WTC11 (cell line): ENCODE measurements at regions not wholly inside any gene's neighbourhood (a gene's known extent, or its start where the extent isn't known, plus 50 kb on each side); places are given as distances from the start of the nearest gene placed in this dataset.

ENCODE experiments used
- ATAC-seq: fragments of 200-7000 bp; cut with Tn5 transposase; 2 replicates; pipeline ENCODE4 v1.10.0; 2021; ENCODE audit warnings: mild to moderate bottlenecking, moderate library complexity
- CTCF ChIA-PET: fragments of 300-600 bp; sonication (Branson Sonifier 250); formaldehyde crosslinking; loops from one replicate; lab custom pipeline; 2021; ENCODE audit warnings: antibody characterized with exemption; lab: Charles Lee
- POLR2A ChIA-PET: fragments of 350-600 bp; sonication (Branson Sonifier 250); formaldehyde crosslinking; loops from one replicate; lab custom pipeline; 2021; ENCODE audit warnings: antibody characterized with exemption; lab: Charles Lee
- DNase-seq: peaks from one replicate; pipeline ENCODE4 v3.0.0; 2021; ENCODE audit warnings: low spot score
- H3K27ac Mint-ChIP-seq: 2 replicates; pipeline ENCODE4 v1.8.0; 2021; ENCODE audit warnings: mixed read lengths
- H3K27me3 Mint-ChIP-seq: 2 replicates; pipeline ENCODE4 v1.8.0; 2021; ENCODE audit warnings: low read depth, mild to moderate bottlenecking, moderate library complexity, mixed read lengths
- H3K36me3 Mint-ChIP-seq: 2 replicates; pipeline ENCODE4 v1.8.0; 2021; ENCODE audit warnings: mixed read lengths
- H3K4me1 Mint-ChIP-seq: 2 replicates; pipeline ENCODE4 v1.8.0; 2022; ENCODE audit warnings: mixed read lengths
- H3K4me3 Mint-ChIP-seq: 2 replicates; pipeline ENCODE4 v1.8.0; 2021; ENCODE audit warnings: mild to moderate bottlenecking, moderate library complexity, mixed read lengths
- H3K9me3 Mint-ChIP-seq: 2 replicates; pipeline ENCODE4 v1.8.0; 2021; ENCODE audit warnings: mixed read lengths
- CBFB ChIP-seq: sonication (generic); formaldehyde crosslinking; IDR thresholded peaks from 2 replicates; pipeline ENCODE4 v1.8.1; 2022; ENCODE audit warnings: mild to moderate bottlenecking, low read depth, missing genetic modification reagents
- CREB1 ChIP-seq: sonication (generic); formaldehyde crosslinking; IDR thresholded peaks from 2 replicates; pipeline ENCODE4 v1.8.0; 2023; ENCODE audit warnings: mild to moderate bottlenecking, missing genetic modification reagents
- ESRRA ChIP-seq: sonication (generic); formaldehyde crosslinking; IDR thresholded peaks from 2 replicates; pipeline ENCODE4 v1.8.1; 2022; ENCODE audit warnings: mild to moderate bottlenecking, missing genetic modification reagents, borderline replicate concordance
- GABPB1 ChIP-seq: sonication (generic); formaldehyde crosslinking; IDR thresholded peaks from 2 replicates; pipeline ENCODE4 v1.8.1; 2023; ENCODE audit warnings: mild to moderate bottlenecking, missing genetic modification reagents
- GRHL2 ChIP-seq: fragments of 250-450 bp; sonication (Bioruptor Pico); IDR thresholded peaks from 2 replicates; pipeline ENCODE4 v1.8.0; 2022; ENCODE audit warnings: mild to moderate bottlenecking, moderate library complexity; ENCODE audit not compliant: insufficient replicate concordance, severe bottlenecking
- MXD4 ChIP-seq: fragments of 250-450 bp; sonication (Bioruptor Pico); IDR thresholded peaks from 2 replicates; pipeline ENCODE4 v1.8.0; 2021; ENCODE audit warnings: mild to moderate bottlenecking, moderate library complexity, borderline replicate concordance
- MYBL2 ChIP-seq: sonication (generic); formaldehyde crosslinking; IDR thresholded peaks from 2 replicates; pipeline ENCODE4 v1.8.1; 2023; ENCODE audit warnings: mild to moderate bottlenecking, moderate library complexity, missing genetic modification reagents
- OVOL2 ChIP-seq: fragments of 250-450 bp; sonication (Bioruptor Pico); IDR thresholded peaks from 2 replicates; pipeline ENCODE4 v1.9.0; 2021; ENCODE audit warnings: mild to moderate bottlenecking, borderline replicate concordance
- PRRX2 ChIP-seq: fragments of 250-450 bp; sonication (Bioruptor Pico); IDR thresholded peaks from 2 replicates; pipeline ENCODE4 v1.8.0; 2021; ENCODE audit warnings: mild to moderate bottlenecking
- TCF7 ChIP-seq: sonication (generic); formaldehyde crosslinking; IDR thresholded peaks from 2 replicates; pipeline ENCODE4 v1.8.0; 2022; ENCODE audit warnings: mild to moderate bottlenecking, low read depth, missing genetic modification reagents, moderate library complexity
- TEAD1 ChIP-seq: sonication (generic); formaldehyde crosslinking; IDR thresholded peaks from 2 replicates; pipeline ENCODE4 v1.8.0; 2022; ENCODE audit warnings: mild to moderate bottlenecking, missing genetic modification reagents
- TEAD4 ChIP-seq: sonication (generic); formaldehyde crosslinking; IDR thresholded peaks from 2 replicates; pipeline ENCODE4 v1.8.0; 2022; ENCODE audit warnings: mild to moderate bottlenecking, missing genetic modification reagents
- ZNF121 ChIP-seq: sonication (generic); formaldehyde crosslinking; IDR thresholded peaks from 2 replicates; pipeline ENCODE4 v1.8.0; 2023; ENCODE audit warnings: missing genetic modification reagents
- ZNF219 ChIP-seq: sonication (generic); formaldehyde crosslinking; IDR thresholded peaks from 2 replicates; pipeline ENCODE4 v1.8.0; 2023; ENCODE audit warnings: missing genetic modification reagents, mild to moderate bottlenecking, borderline replicate concordance
- ZNF396 ChIP-seq: fragments of 250-450 bp; sonication (Bioruptor Pico); IDR thresholded peaks from 2 replicates; pipeline ENCODE4 v1.8.0; 2021; ENCODE audit warnings: mild to moderate bottlenecking, moderate library complexity, borderline replicate concordance
- ZNF416 ChIP-seq: fragments of 250-450 bp; sonication (Bioruptor Pico); IDR thresholded peaks from 2 replicates; pipeline ENCODE4 v1.9.0; 2021; ENCODE audit warnings: mild to moderate bottlenecking, inconsistent platforms
- TF ChIP-seq, protein P1 (sequence below): fragments of 250-450 bp; sonication (Bioruptor Pico); IDR thresholded peaks from 2 replicates; pipeline ENCODE4 v1.9.0; 2021; ENCODE audit warnings: mild to moderate bottlenecking, borderline replicate concordance
- TF ChIP-seq, protein P2 (sequence below): sonication (generic); formaldehyde crosslinking; IDR thresholded peaks from 2 replicates; pipeline ENCODE4 v1.8.1; 2023; ENCODE audit warnings: mild to moderate bottlenecking, missing genetic modification reagents
- TF ChIP-seq, protein P3 (sequence below): sonication (generic); formaldehyde crosslinking; IDR thresholded peaks from 2 replicates; pipeline ENCODE4 v1.8.0; 2023; ENCODE audit warnings: missing genetic modification reagents
- TF ChIP-seq, protein P4 (sequence below): sonication (generic); formaldehyde crosslinking; IDR thresholded peaks from 2 replicates; pipeline ENCODE4 v1.8.1; 2022; ENCODE audit warnings: missing genetic modification reagents, borderline replicate concordance
- TF ChIP-seq, protein P5 (sequence below): fragments of 250-450 bp; sonication (Bioruptor Pico); IDR thresholded peaks from 2 replicates; pipeline ENCODE4 v2.1.2; 2022; ENCODE audit warnings: mild to moderate bottlenecking, moderate library complexity
- TF ChIP-seq, protein P6 (sequence below): sonication (generic); formaldehyde crosslinking; IDR thresholded peaks from 2 replicates; pipeline ENCODE4 v1.8.1; 2023; ENCODE audit warnings: mild to moderate bottlenecking, missing genetic modification reagents, moderate library complexity
- TF ChIP-seq, protein P7 (sequence below): sonication (generic); formaldehyde crosslinking; IDR thresholded peaks from 2 replicates; pipeline ENCODE4 v1.8.1; 2022; ENCODE audit warnings: mild to moderate bottlenecking, moderate library complexity, missing genetic modification reagents

DNA sequence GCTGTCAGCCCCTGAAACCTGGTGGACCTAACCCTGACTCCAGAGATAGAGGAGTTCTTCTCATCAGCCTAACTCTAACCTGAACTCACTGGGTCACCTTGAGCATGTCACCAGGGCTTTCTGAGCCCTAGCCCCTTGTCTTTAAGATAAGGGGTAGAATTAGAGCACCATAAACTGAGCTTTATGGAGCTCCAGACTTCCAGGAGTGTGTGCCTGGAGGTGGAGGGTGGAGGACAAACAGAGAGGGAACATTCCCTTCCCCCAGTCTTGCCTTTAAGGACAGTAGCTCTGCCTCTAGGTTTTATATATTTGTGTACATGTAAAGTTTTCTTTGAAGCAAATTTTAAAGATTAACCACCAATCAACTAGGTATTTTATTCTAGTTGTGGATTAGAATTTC is 83.9 kb upstream of the PACRGL start:
- H3K27ac Mint-ChIP-seq: no peak overlapping the region
- H3K4me1 Mint-ChIP-seq: peaks cover 43% of the 10 kb centered on the region
- ChIA-PET CTCF (no interaction called here), POLR2A (no interaction called here)
- no peak for TF ChIP-seq ZNF396
- TF ChIP-seq, protein P1, sequence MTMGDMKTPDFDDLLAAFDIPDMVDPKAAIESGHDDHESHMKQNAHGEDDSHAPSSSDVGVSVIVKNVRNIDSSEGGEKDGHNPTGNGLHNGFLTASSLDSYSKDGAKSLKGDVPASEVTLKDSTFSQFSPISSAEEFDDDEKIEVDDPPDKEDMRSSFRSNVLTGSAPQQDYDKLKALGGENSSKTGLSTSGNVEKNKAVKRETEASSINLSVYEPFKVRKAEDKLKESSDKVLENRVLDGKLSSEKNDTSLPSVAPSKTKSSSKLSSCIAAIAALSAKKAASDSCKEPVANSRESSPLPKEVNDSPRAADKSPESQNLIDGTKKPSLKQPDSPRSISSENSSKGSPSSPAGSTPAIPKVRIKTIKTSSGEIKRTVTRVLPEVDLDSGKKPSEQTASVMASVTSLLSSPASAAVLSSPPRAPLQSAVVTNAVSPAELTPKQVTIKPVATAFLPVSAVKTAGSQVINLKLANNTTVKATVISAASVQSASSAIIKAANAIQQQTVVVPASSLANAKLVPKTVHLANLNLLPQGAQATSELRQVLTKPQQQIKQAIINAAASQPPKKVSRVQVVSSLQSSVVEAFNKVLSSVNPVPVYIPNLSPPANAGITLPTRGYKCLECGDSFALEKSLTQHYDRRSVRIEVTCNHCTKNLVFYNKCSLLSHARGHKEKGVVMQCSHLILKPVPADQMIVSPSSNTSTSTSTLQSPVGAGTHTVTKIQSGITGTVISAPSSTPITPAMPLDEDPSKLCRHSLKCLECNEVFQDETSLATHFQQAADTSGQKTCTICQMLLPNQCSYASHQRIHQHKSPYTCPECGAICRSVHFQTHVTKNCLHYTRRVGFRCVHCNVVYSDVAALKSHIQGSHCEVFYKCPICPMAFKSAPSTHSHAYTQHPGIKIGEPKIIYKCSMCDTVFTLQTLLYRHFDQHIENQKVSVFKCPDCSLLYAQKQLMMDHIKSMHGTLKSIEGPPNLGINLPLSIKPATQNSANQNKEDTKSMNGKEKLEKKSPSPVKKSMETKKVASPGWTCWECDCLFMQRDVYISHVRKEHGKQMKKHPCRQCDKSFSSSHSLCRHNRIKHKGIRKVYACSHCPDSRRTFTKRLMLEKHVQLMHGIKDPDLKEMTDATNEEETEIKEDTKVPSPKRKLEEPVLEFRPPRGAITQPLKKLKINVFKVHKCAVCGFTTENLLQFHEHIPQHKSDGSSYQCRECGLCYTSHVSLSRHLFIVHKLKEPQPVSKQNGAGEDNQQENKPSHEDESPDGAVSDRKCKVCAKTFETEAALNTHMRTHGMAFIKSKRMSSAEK (CRISPR knock-in tag): no peak
- TF ChIP-seq ESRRA: no peak
- no peak for TF ChIP-seq ZNF416 (CRISPR knock-in tag)
- no peak for TF ChIP-seq ZNF121 (CRISPR knock-in tag)
- TF ChIP-seq, protein P2, sequence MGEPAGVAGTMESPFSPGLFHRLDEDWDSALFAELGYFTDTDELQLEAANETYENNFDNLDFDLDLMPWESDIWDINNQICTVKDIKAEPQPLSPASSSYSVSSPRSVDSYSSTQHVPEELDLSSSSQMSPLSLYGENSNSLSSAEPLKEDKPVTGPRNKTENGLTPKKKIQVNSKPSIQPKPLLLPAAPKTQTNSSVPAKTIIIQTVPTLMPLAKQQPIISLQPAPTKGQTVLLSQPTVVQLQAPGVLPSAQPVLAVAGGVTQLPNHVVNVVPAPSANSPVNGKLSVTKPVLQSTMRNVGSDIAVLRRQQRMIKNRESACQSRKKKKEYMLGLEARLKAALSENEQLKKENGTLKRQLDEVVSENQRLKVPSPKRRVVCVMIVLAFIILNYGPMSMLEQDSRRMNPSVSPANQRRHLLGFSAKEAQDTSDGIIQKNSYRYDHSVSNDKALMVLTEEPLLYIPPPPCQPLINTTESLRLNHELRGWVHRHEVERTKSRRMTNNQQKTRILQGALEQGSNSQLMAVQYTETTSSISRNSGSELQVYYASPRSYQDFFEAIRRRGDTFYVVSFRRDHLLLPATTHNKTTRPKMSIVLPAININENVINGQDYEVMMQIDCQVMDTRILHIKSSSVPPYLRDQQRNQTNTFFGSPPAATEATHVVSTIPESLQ (CRISPR knock-in tag): no peak
- TF ChIP-seq, protein P3, sequence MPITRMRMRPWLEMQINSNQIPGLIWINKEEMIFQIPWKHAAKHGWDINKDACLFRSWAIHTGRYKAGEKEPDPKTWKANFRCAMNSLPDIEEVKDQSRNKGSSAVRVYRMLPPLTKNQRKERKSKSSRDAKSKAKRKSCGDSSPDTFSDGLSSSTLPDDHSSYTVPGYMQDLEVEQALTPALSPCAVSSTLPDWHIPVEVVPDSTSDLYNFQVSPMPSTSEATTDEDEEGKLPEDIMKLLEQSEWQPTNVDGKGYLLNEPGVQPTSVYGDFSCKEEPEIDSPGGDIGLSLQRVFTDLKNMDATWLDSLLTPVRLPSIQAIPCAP (CRISPR knock-in tag): no peak
- H3K27me3 Mint-ChIP-seq: no peaks in the 10 kb centered on the region; the same call in 1 of the 2 replicates
- no peak for ATAC-seq
- H3K4me3 Mint-ChIP-seq: no peak overlapping the region
- no peaks in the 10 kb centered on the region for H3K36me3 Mint-ChIP-seq
- H3K9me3 Mint-ChIP-seq: no peaks in the 10 kb centered on the region
- DNase-seq: no peak

DNA sequence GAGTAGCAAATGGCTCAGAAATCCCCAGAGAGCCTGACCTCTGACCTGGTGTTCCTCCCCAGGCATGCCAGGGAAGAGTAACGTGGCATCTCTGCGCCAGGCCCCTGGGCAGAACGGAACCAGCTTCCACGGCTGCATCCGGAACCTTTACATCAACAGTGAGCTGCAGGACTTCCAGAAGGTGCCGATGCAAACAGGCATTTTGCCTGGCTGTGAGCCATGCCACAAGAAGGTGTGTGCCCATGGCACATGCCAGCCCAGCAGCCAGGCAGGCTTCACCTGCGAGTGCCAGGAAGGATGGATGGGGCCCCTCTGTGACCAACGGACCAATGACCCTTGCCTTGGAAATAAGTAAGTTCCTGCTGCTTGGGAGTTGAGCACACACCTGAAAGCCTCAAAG is 83.4 kb upstream of the PACRGL start:
- peaks cover 43% of the 10 kb centered on the region for H3K4me1 Mint-ChIP-seq
- no peak overlapping the region for H3K4me3 Mint-ChIP-seq
- ATAC-seq: no peak
- no peak for DNase-seq
- ChIA-PET CTCF (no interaction called here), POLR2A (no interaction called here)
- H3K27me3 Mint-ChIP-seq: no peaks in the 10 kb centered on the region; the same call in 1 of the 2 replicates
- H3K36me3 Mint-ChIP-seq: no peaks in the 10 kb centered on the region
- no peak overlapping the region for H3K27ac Mint-ChIP-seq
- H3K9me3 Mint-ChIP-seq: no peaks in the 10 kb centered on the region
- TF ChIP-seq ZNF219 (CRISPR knock-in tag): no peak
- TF ChIP-seq MXD4 (CRISPR knock-in tag): no peak
- TF ChIP-seq, protein P4, sequence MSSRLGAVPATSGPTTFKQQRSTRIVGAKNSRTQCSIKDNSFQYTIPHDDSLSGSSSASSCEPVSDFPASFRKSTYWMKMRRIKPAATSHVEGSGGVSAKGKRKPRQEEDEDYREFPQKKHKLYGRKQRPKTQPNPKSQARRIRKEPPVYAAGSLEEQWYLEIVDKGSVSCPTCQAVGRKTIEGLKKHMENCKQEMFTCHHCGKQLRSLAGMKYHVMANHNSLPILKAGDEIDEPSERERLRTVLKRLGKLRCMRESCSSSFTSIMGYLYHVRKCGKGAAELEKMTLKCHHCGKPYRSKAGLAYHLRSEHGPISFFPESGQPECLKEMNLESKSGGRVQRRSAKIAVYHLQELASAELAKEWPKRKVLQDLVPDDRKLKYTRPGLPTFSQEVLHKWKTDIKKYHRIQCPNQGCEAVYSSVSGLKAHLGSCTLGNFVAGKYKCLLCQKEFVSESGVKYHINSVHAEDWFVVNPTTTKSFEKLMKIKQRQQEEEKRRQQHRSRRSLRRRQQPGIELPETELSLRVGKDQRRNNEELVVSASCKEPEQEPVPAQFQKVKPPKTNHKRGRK (CRISPR knock-in tag): no peak
- no peak for TF ChIP-seq CREB1 (CRISPR knock-in tag)
- TF ChIP-seq PRRX2 (CRISPR knock-in tag): no peak
- no peak for TF ChIP-seq MYBL2 (CRISPR knock-in tag)
- TF ChIP-seq TCF7 (CRISPR knock-in tag): no peak
- TF ChIP-seq CBFB (CRISPR knock-in tag): no peak
- TF ChIP-seq TEAD1 (CRISPR knock-in tag): no peak
- TF ChIP-seq TEAD4 (CRISPR knock-in tag): no peak
- TF ChIP-seq, protein P5, sequence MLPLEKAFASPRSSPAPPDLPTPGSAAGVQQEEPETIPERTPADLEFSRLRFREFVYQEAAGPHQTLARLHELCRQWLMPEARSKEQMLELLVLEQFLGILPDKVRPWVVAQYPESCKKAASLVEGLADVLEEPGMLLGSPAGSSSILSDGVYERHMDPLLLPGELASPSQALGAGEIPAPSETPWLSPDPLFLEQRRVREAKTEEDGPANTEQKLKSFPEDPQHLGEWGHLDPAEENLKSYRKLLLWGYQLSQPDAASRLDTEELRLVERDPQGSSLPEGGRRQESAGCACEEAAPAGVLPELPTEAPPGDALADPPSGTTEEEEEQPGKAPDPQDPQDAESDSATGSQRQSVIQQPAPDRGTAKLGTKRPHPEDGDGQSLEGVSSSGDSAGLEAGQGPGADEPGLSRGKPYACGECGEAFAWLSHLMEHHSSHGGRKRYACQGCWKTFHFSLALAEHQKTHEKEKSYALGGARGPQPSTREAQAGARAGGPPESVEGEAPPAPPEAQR: no peak
- TF ChIP-seq, protein P6, sequence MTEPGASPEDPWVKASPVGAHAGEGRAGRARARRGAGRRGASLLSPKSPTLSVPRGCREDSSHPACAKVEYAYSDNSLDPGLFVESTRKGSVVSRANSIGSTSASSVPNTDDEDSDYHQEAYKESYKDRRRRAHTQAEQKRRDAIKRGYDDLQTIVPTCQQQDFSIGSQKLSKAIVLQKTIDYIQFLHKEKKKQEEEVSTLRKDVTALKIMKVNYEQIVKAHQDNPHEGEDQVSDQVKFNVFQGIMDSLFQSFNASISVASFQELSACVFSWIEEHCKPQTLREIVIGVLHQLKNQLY: no peak
- TF ChIP-seq, protein P3 (CRISPR knock-in tag): no peak
- no peak for TF ChIP-seq GRHL2 (CRISPR knock-in tag)
- TF ChIP-seq GABPB1 (CRISPR knock-in tag): no peak
- TF ChIP-seq OVOL2: no peak
- TF ChIP-seq, protein P7, sequence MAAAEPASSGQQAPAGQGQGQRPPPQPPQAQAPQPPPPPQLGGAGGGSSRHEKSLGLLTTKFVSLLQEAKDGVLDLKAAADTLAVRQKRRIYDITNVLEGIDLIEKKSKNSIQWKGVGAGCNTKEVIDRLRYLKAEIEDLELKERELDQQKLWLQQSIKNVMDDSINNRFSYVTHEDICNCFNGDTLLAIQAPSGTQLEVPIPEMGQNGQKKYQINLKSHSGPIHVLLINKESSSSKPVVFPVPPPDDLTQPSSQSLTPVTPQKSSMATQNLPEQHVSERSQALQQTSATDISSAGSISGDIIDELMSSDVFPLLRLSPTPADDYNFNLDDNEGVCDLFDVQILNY: no peak
